Stimulated activated naive CD8-positive, alpha-beta T cell treated with anti-CD3 and anti-CD28 coated beads, Interleukin-15, Interleukin-2, amounts not matched to agents 100 ng/mL and 50 ng/mL, for 24 hours (primary cell): ENCODE measurements at regions not wholly inside any gene's neighbourhood (a gene's known extent, or its start where the extent isn't known, plus 50 kb on each side); places are given as distances from the start of the nearest gene placed in this dataset.

Source experiments
- H3K27ac Mint-ChIP-seq: one replicate; pipeline ENCODE4 v1.8.0; 2021; ENCODE audit warnings: mild to moderate bottlenecking, mixed read lengths
- H3K27me3 Mint-ChIP-seq: one replicate; pipeline ENCODE4 v1.8.0; 2021; ENCODE audit warnings: mixed read lengths
- H3K36me3 Mint-ChIP-seq: one replicate; pipeline ENCODE4 v1.8.0; 2021; ENCODE audit warnings: low read depth, mixed read lengths
- H3K4me1 Mint-ChIP-seq: one replicate; pipeline ENCODE4 v1.8.0; 2021; ENCODE audit warnings: low read depth, mixed read lengths
- H3K4me3 Mint-ChIP-seq: one replicate; pipeline ENCODE4 v1.8.0; 2021; ENCODE audit warnings: mild to moderate bottlenecking, mixed read lengths
- H3K9me3 Mint-ChIP-seq: one replicate; pipeline ENCODE4 v1.8.0; 2021; ENCODE audit warnings: mixed read lengths

GRCh38 chr15:31463521-31464102 lies 137.0 kb downstream of the KLF13 start:
- Mint-ChIP-seq H3K27ac (no peak overlapping the region), H3K36me3 (no peaks in the 10 kb centered on the region), H3K4me3 (no peak overlapping the region), H3K27me3 (no peaks in the 10 kb centered on the region), H3K9me3 (no peaks in the 10 kb centered on the region), H3K4me1 (peaks cover 21% of the 10 kb centered on the region)

- H3K27ac Mint-ChIP-seq = no peak overlapping the region
- H3K4me1 Mint-ChIP-seq = peaks cover 13% of the 10 kb centered on the region
- H3K27me3 Mint-ChIP-seq = no peaks in the 10 kb centered on the region
- H3K9me3 Mint-ChIP-seq = no peaks in the 10 kb centered on the region
- H3K36me3 Mint-ChIP-seq = no peaks in the 10 kb centered on the region
- no peak overlapping the region for H3K4me3 Mint-ChIP-seq
Observed at GRCh38 chr15:31464216-31465082, 137.8 kb downstream of the KLF13 start.

- Mint-ChIP-seq H3K4me1 (peaks cover 7% of the 10 kb centered on the region), H3K4me3 (no peak overlapping the region), H3K27me3 (no peaks in the 10 kb centered on the region), H3K27ac (no peak overlapping the region), H3K9me3 (no peaks in the 10 kb centered on the region), H3K36me3 (no peaks in the 10 kb centered on the region)
Observed at GRCh38 chr15:31465083-31465955, 138.7 kb downstream of the KLF13 start.

DNA sequence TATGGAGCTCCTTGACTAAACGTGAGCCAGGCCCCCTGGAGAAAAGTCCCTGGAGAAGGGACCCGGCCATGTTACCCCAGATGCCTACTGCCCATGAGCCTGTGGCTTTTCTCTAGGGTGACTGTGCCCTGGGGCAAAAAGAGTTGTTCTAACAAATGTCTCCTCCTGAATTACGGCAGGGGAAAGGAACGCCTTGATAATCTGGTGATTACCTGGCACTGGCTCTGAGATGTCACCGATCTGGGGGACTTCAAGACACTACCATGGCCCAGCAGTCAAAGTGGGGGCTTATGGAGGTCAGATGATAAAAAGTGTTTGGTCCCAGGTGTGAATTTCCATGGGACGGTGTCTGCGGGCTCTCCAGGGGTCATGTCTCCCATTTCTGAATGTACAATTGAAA lies 140.7 kb downstream of the KLF13 start:
- Mint-ChIP-seq H3K27ac (no peak overlapping the region), H3K4me3 (no peak overlapping the region), H3K27me3 (no peaks in the 10 kb centered on the region), H3K36me3 (no peaks in the 10 kb centered on the region), H3K4me1 (peaks cover 15% of the 10 kb centered on the region), H3K9me3 (no peaks in the 10 kb centered on the region)

- Mint-ChIP-seq H3K27ac (no peak overlapping the region), H3K36me3 (peaks cover 3% of the 10 kb centered on the region)
Observed at GRCh38 chr15:31468911-31469785, 142.5 kb downstream of the KLF13 start.

DNA sequence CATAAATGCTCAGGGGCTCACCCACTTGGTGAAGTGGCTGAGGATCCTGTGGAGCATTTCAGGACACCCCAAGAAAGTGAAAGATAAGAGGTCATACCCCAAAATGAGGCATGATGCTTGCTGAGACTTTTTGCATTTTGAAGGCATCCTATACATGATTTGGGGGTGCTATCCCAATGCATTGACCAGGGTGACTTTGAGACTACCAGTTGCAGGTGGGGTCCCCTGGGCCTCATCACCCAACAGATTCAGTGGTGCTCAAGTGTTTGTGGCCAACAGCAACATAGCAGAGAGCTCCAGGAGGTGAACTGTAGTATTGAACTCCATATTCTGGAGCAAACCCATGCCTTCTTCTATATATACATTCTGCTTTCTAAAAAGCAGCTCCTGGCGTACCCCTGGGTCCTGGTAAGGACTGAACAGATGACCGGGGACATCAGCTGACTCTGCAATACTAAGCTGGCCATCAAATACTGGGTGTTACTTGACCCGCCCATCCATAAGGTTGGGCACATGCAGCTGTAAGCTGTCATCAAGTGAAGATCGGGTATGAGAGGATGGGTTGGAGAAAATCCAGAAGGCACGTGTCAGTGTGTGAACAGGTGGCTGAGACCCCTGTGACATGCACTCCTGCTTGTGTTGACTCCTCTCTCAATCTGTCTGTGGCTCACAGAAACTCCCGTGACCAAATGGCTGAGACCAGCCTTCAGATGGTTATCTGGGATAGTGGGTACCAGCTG lies 143.3 kb downstream of the KLF13 start:
- Mint-ChIP-seq H3K9me3 (no peaks in the 10 kb centered on the region), H3K4me1 (peaks cover 40% of the 10 kb centered on the region), H3K4me3 (no peak overlapping the region), H3K27me3 (no peaks in the 10 kb centered on the region), H3K27ac (no peak overlapping the region), H3K36me3 (peaks cover 9% of the 10 kb centered on the region)

More at GRCh38 chr15:31468911-31469785, 142.5 kb downstream of the KLF13 start:
- Mint-ChIP-seq H3K4me3 (no peak overlapping the region), H3K9me3 (no peaks in the 10 kb centered on the region), H3K4me1 (peaks cover 33% of the 10 kb centered on the region), H3K27me3 (no peaks in the 10 kb centered on the region)

- H3K27ac Mint-ChIP-seq = peak overlapping the region; percentile 66
- peaks cover 15% of the 10 kb centered on the region for H3K36me3 Mint-ChIP-seq
- no peak overlapping the region for H3K4me3 Mint-ChIP-seq
- no peaks in the 10 kb centered on the region for H3K9me3 Mint-ChIP-seq
- H3K27me3 Mint-ChIP-seq = no peaks in the 10 kb centered on the region
- H3K4me1 Mint-ChIP-seq = peaks cover 47% of the 10 kb centered on the region
Observed at GRCh38 chr15:31470756-31471155, 144.1 kb downstream of the KLF13 start.

DNA sequence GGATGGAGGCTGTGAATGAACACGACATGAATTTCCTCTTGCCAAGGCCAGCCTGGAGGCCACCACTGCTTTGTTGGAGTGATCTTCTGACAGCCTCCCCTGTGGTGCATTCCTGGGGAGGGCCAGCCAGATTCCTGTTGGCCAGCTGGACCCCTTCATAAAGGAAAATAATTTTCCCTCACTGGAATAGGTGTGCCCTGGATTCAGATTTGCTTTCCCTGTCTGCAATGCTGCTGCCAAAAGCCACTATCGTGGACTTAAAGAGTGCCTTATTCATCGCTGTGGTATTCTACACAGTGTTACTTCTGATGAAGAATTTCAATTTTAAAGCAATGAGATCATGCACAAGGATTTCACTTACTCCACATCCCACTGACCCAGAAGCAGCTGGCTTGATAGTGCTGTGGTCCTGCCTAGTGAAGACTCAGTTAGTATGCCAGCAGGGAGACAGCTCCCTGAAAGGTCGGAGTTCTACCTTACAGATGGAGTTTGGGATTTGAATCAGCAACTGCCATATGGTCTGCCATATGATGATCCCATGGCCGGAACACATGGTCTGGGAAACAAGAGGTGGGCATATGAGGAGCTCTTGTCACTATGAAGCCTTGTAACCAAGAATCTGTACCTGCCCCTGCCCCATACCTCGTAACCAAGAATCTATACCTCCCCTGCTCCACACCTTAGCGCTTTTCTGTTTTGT lies 145.2 kb downstream of the KLF13 start:
- Mint-ChIP-seq H3K27ac (no peak overlapping the region), H3K27me3 (no peaks in the 10 kb centered on the region), H3K4me1 (peaks cover 48% of the 10 kb centered on the region), H3K9me3 (no peaks in the 10 kb centered on the region), H3K36me3 (peaks cover 16% of the 10 kb centered on the region), H3K4me3 (no peak overlapping the region)

GRCh38 chr15:31472636-31473384 lies 146.2 kb downstream of the KLF13 start:
- Mint-ChIP-seq H3K4me1 (peaks cover 48% of the 10 kb centered on the region), H3K27me3 (no peaks in the 10 kb centered on the region), H3K9me3 (peaks cover 4% of the 10 kb centered on the region), H3K36me3 (peaks cover 16% of the 10 kb centered on the region), H3K4me3 (peak overlapping the region; percentile 78), H3K27ac (peak overlapping the region; percentile 95)

DNA sequence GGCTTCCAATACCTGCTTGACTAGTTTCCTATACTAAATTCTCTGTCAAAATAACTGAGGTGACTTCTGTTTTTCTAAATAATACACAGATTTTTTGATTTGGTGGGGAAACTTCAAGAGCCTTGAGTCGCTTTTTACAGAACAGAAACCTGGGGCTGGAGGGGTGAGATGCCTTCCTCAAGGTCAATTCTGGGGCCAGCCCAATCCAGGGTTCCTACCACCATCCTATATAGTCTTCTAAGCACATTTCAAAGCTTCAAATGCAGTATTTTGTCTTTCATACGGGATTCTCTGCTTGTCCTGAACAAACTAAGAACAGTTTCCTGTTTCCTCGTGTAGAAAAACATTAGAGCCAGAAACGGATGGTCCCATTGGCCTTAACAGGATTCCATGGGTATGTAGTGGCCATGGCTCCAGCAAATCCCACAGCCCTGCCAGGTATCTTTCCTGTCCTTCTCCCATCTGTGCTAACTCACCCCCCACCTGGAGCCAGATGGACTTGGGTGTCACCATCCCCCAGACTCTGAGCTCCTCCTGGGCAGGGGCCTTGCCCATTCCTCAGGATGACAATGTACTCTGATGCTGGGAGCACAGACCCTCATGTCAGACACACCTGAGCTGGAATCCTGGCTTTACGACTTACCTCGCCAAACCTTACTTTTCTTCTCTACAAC lies 146.9 kb downstream of the KLF13 start:
- Mint-ChIP-seq H3K4me3 (peak overlapping the region; percentile 78), H3K27me3 (no peaks in the 10 kb centered on the region), H3K9me3 (peaks cover 4% of the 10 kb centered on the region), H3K27ac (peak overlapping the region; percentile 95), H3K36me3 (peaks cover 16% of the 10 kb centered on the region), H3K4me1 (peaks cover 48% of the 10 kb centered on the region)

DNA sequence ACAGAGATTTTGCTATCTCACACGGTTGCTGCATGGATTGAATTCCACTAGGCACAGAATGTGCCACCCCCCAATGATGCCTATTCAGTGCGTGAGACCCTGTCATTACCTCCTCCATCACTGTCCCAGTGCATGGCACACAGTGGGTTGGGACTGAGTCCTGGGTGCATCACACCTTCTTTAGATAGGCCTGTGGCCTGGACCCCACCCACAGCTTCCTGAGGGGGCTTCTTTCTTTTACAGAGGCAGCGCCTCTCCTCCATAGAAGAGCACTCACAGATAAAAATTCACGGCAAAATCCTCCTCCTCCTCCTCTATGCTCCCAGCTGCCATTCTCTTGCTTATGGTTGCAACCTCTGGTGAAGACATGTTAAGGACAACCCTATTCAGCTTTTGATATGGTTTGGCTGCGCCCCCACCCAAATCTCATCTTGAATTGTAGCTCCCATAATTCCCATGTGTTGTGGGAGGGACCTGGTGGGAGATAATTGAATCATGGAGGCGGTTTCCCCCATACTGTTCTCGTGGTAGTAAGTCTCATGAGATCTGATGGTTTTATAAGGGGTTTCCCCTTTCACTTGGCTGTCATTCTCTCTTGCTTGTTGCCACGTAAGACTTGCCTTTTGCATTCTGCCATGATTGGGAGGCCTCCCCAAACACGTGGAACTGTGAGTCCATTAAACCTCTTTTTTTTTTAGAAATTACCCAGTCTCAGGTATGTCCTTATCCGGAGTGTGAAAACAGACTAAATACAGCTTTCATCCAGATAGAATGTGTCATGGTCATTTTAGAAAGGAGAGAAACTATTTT lies 147.6 kb downstream of the KLF13 start:
- Mint-ChIP-seq H3K4me1 (peaks cover 48% of the 10 kb centered on the region), H3K27ac (peak overlapping the region; percentile 95), H3K36me3 (peaks cover 16% of the 10 kb centered on the region), H3K27me3 (no peaks in the 10 kb centered on the region), H3K4me3 (peak overlapping the region; percentile 78), H3K9me3 (peaks cover 4% of the 10 kb centered on the region)
